ENCODE measurements at regions not wholly inside any gene's neighbourhood (a gene's known extent, or its start where the extent isn't known, plus 50 kb on each side); places are given as distances from the start of the nearest gene placed in this dataset.

DNA sequence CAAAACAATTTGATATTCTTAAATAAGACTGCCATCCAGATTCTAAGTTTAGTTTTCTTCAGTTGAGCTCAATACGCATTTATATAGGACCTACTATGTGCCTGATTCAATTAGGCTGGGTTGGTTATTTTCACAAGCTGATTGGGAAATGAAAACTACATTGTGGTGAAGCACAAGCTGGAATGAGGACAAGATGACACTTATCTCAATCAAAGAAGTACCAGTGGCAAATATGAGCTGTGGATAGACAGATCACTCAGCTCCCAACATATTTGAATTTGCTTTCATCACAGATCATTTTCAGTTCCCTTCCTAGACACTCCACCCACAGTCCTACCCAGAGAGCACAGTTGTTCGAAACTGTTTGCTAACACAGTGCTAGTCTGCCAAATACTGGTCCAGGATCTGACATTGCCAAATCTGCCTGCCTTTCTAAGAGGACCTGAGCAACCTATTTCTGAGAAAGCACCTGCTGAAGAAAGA lies 74.7 kb downstream of the LLPH start:
- ChIA-PET POLR2A (interaction anchor here (0.6 kb wide), 1 partner anchor 113 kb away, joined by 3 read pairs; no protein-coding TSS in a partner anchor), CTCF (no interaction called here)
- intact Hi-C loops (cut with micrococcal nuclease) = no loop called here
- Mint-ChIP-seq H3K4me1 (ENCODE audit: low read depth) (no peaks in the 10 kb centered on the region), H3K27ac (no peak overlapping the region), H3K9me3 (no peaks in the 10 kb centered on the region), H3K36me3 (ENCODE audit: low read depth) (no peaks in the 10 kb centered on the region), H3K4me3 (no peak overlapping the region), H3K27me3 (peaks cover 11% of the 10 kb centered on the region)
- TF ChIP-seq, protein P1, sequence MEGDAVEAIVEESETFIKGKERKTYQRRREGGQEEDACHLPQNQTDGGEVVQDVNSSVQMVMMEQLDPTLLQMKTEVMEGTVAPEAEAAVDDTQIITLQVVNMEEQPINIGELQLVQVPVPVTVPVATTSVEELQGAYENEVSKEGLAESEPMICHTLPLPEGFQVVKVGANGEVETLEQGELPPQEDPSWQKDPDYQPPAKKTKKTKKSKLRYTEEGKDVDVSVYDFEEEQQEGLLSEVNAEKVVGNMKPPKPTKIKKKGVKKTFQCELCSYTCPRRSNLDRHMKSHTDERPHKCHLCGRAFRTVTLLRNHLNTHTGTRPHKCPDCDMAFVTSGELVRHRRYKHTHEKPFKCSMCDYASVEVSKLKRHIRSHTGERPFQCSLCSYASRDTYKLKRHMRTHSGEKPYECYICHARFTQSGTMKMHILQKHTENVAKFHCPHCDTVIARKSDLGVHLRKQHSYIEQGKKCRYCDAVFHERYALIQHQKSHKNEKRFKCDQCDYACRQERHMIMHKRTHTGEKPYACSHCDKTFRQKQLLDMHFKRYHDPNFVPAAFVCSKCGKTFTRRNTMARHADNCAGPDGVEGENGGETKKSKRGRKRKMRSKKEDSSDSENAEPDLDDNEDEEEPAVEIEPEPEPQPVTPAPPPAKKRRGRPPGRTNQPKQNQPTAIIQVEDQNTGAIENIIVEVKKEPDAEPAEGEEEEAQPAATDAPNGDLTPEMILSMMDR (IDR thresholded peaks at IDR 0.05) = no peak
- DNase-seq (no peak), ATAC-seq (no peak)

DNA sequence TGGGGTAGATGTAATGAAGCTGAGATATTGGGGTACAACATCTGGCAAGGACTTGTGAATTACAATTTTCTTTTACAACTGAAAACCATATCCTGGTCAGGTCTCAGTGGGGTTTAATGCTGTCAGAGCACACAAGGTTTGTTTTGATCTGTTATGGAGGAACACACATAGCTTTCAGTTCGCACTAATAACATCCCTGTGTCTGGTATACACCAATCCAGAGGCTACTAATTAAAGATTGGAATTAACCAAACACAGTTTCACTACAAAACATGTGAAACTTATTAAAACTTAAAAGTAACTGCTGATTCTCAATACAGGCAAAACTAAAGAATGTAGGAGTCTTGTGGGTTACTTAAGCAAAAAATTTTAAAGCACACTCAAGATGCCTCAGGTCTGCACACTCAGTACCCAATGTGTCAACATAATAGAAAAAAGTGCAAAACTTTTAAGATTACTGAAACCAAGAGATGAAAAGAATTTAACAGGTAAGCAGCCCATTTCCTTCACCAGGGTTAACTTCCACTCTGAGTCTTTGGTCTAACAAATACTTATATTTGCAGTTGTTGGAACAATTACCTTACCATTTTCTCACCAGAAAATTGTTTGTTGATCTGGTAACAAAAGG lies 77.4 kb downstream of the LLPH start:
- Mint-ChIP-seq H3K4me1 (ENCODE audit: low read depth) (no peaks in the 10 kb centered on the region), H3K36me3 (ENCODE audit: low read depth) (no peaks in the 10 kb centered on the region), H3K9me3 (no peaks in the 10 kb centered on the region), H3K27ac (no peak overlapping the region), H3K27me3 (peaks cover 11% of the 10 kb centered on the region), H3K4me3 (no peak overlapping the region)
- ChIA-PET CTCF (no interaction called here), POLR2A (no interaction called here)
- no peak for ATAC-seq
- TF ChIP-seq, protein P1 (IDR thresholded peaks at IDR 0.05) = no peak
- no peak for DNase-seq
- intact Hi-C loops (cut with micrococcal nuclease) = no loop called here

DNA sequence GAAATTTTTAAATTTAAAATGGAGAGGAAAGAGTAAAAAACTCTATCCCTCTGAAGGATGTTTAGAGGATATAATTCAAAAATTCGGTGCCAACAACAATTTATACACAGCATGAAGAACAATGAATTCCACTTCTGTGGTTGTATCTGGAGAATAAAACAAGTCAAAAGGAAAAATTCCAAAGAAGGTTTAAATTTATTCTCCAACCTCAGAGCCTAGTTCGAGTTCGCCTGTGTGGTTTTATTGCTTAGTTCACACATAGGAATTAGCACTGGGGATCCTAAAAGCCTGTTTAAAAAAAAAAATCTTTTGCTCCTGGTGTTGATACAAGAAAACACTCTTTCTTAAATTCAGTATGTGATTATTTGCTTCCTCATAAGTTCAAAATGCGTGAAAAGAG lies 79.2 kb downstream of the LLPH start:
- intact Hi-C loops (cut with micrococcal nuclease) = no loop called here
- DNase-seq = no peak
- POLR2A ChIA-PET = no interaction called here
- TF ChIP-seq, protein P1 (IDR thresholded peaks at IDR 0.05) = no peak
- Mint-ChIP-seq H3K9me3 (no peaks in the 10 kb centered on the region), H3K27me3 (peaks cover 11% of the 10 kb centered on the region), H3K36me3 (ENCODE audit: low read depth) (no peaks in the 10 kb centered on the region), H3K4me3 (no peak overlapping the region), H3K4me1 (ENCODE audit: low read depth) (no peaks in the 10 kb centered on the region), H3K27ac (no peak overlapping the region)
- CTCF ChIA-PET = no interaction called here
- ATAC-seq = no peak

DNA sequence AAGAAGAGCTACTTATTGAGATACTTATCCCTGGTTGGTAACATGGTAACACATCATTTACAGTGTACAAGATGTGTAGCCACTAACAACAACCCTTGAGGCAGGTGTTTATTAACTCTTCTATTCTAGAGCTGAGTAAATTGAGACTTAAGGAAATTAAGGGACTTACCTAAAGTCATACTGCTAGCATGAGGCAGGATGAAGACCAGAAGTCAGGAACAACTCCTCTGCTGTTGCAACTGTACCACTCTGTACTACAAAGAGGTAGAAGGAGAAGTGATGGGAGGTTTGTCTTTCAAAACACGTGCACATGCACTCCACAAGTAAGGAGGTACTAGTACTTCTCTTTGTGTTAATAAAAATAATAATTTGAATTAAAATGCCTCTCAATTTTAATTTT lies 79.9 kb downstream of the LLPH start:
- no peak for ATAC-seq
- no peaks in the 10 kb centered on the region for H3K36me3 Mint-ChIP-seq (ENCODE audit: low read depth)
- intact Hi-C loops (cut with micrococcal nuclease) = no loop called here
- no peak overlapping the region for H3K4me3 Mint-ChIP-seq
- H3K27ac Mint-ChIP-seq = no peak overlapping the region
- H3K27me3 Mint-ChIP-seq = peaks cover 11% of the 10 kb centered on the region
- no peak for DNase-seq
- TF ChIP-seq, protein P1 (IDR thresholded peaks at IDR 0.05) = no peak
- H3K4me1 Mint-ChIP-seq (ENCODE audit: low read depth) = no peaks in the 10 kb centered on the region
- CTCF ChIA-PET = no interaction called here
- POLR2A ChIA-PET = no interaction called here
- H3K9me3 Mint-ChIP-seq = no peaks in the 10 kb centered on the region

DNA sequence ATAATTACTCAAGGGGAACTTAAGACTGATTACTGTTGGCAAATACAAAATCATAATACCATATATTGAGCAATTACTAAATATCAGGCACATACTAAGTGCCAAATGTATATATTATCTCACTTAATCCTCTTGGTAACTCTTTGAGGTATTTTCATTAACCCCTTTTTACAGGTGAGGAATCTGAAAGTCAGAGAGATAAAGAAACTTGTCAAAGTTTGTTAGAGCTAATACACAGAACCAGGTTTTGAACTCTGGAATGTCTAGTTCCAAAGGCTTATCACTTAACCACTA lies 80.3 kb downstream of the LLPH start:
- ChIA-PET POLR2A (no interaction called here), CTCF (no interaction called here)
- H3K27me3 Mint-ChIP-seq = peaks cover 11% of the 10 kb centered on the region
- ATAC-seq (no peak), DNase-seq (no peak)
- H3K36me3 Mint-ChIP-seq (ENCODE audit: low read depth) = no peaks in the 10 kb centered on the region
- no peaks in the 10 kb centered on the region for H3K4me1 Mint-ChIP-seq (ENCODE audit: low read depth)
- TF ChIP-seq, protein P1 (IDR thresholded peaks at IDR 0.05) = no peak
- no peak overlapping the region for H3K4me3 Mint-ChIP-seq
- intact Hi-C loops (cut with micrococcal nuclease) = no loop called here
- H3K27ac Mint-ChIP-seq = no peak overlapping the region
- H3K9me3 Mint-ChIP-seq = no peaks in the 10 kb centered on the region
